AG04449 (cell line): ENCODE measurements at regions not wholly inside any gene's neighbourhood (a gene's known extent, or its start where the extent isn't known, plus 50 kb on each side); places are given as distances from the start of the nearest gene placed in this dataset.

Experiments used
- CTCF ChIA-PET: fragments of 350-600 bp; formaldehyde crosslinking; extraction: SDS; loops from one replicate; lab custom pipeline; 2021; ENCODE audit warnings: antibody characterized with exemption; lab: Yijun Ruan, JAX
- POLR2A ChIA-PET: fragments of 400-600, 350-600 bp; formaldehyde crosslinking; extraction: SDS; loops from one replicate; lab custom pipeline; 2020; ENCODE audit warnings: antibody characterized with exemption, inconsistent platforms; lab: Yijun Ruan, JAX
- DNase-seq: peaks from one replicate; pipeline ENCODE4 v3.0.0-alpha.2; 2010; ENCODE audit warnings: low read depth, low spot score
- H3K4me3 ChIP-seq: 2 replicates; pipeline ENCODE4 v1.5.1; 2011; ENCODE audit warnings: low read depth, mild to moderate bottlenecking, control low read depth, low read length
- CTCF ChIP-seq: IDR thresholded peaks from one replicate; pipeline ENCODE4 v1.5.1; 2011; ENCODE audit warnings: mild to moderate bottlenecking, moderate library complexity, low read length, control low read depth, inconsistent platforms; ENCODE audit not compliant: insufficient read depth; ENCODE audit errors: missing control alignments

DNA sequence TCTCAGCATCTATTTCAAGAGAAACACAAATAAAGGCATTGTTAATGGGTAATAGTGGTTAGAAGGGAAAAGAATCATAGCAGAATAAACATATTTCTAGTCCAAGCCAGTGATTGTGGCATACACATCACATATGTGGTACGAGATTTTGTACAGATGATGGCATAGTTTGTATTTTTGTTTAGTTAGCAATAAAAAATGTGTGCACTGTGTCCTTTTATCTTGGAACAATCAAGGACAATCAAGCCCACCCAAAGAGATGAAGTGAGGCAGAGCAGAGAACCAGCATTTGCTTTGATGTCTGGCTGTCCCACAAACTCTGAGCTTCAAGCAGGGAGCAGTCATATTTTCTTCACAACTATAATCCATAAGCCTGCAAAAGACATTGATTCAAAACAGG lies 256.5 kb upstream of the CHD6 start:
- no peak for TF ChIP-seq CTCF
- POLR2A ChIA-PET = no interaction called here
- H3K4me3 ChIP-seq = no peak overlapping the region
- CTCF ChIA-PET = no interaction called here
- DNase-seq = no peak

GRCh38 chr20:41872930-41873329 lies 254.8 kb upstream of the CHD6 start:
- CTCF ChIA-PET = no interaction called here
- POLR2A ChIA-PET = no interaction called here
- no peak for TF ChIP-seq CTCF

DNA sequence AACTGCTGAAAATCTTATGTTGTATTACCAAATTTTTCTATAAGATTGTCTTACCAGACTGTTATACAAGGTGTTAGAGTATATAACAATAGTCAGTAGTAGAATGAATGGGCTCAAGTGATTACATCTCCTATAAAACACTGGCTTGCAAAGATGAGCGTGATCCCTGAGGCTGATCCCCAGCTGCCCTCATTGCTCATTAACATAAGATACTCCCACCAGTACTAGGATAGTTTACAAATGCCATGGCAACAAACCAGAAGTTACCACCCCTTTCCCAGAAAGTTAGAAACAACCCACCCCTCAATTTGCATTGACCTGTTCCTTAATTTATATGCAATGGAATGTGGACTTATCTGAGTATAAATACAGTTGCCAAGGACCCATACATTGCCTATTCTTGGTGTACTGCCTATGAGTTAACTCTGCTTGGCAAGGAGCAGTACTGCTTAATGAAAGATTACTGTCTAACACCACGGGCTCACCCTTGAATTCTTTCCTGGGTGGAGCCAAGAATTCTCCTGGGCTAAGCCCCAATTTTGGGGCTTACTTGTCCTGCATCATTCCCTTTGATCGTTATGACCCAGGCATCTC lies 252.8 kb upstream of the CHD6 start:
- TF ChIP-seq CTCF = no peak
- no peak overlapping the region for H3K4me3 ChIP-seq
- ChIA-PET POLR2A (no interaction called here), CTCF (no interaction called here)
- DNase-seq = no peak

More at GRCh38 chr20:41872930-41873329, 254.8 kb upstream of the CHD6 start:
- no peak for DNase-seq
- no peak overlapping the region for H3K4me3 ChIP-seq

DNA sequence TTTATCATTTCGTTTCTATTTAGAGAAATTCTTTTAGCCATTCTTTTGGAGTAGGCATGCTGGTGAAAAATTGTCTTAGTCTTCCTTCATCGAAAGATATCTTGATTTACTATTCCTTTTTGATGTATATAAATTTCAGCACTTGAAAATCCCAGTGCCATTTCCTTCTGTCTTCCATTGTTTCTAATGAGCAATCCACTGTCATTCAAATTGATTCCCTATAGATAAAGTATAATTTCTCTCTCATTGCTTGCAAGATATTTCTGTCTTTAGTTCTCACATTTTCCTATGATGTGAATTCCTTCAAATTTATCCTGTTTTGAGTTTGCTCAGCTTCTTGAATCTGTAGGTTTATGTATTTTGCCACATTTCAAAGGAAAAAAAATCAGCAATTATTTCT lies 251.1 kb upstream of the CHD6 start:
- CTCF ChIA-PET = no interaction called here
- no peak overlapping the region for H3K4me3 ChIP-seq
- POLR2A ChIA-PET = no interaction called here
- no peak for TF ChIP-seq CTCF
- no peak for DNase-seq

GRCh38 chr20:41865938-41866337 lies 247.8 kb upstream of the CHD6 start:
- ChIA-PET CTCF (no interaction called here), POLR2A (no interaction called here)
- TF ChIP-seq CTCF = no peak
- DNase-seq = no peak
- no peak overlapping the region for H3K4me3 ChIP-seq

DNA sequence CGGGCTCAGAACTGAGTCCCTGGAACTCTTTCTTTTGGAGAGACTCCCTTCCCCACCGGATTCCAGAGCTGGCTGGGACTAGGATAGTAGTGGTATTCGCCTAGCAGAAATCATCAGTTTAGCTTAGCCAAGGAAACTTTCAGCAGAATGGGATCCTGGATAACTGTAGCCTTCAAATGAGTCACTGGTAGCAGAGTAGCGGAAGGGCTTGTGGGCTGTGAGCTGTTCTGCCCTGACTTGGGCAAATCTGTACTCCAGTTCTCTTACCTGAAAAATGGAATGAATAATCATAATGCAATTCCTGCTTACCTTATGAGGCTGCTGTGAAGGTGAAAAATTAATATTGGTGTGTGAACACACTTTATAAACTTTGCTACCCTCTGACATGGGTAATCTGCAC lies 244.3 kb upstream of the CHD6 start:
- no peak for DNase-seq
- CTCF ChIA-PET = no interaction called here

More for the DNA sequence above, 244.3 kb upstream of the CHD6 start:
- no peak overlapping the region for H3K4me3 ChIP-seq
- POLR2A ChIA-PET = no interaction called here
- TF ChIP-seq CTCF = no peak
